GM12878 (cell line): ENCODE measurements at regions not wholly inside any gene's neighbourhood (a gene's known extent, or its start where the extent isn't known, plus 50 kb on each side); places are given as distances from the start of the nearest gene placed in this dataset.

ENCODE experiments used
- ATAC-seq: fragments of 200-7000 bp; cut with Tn5 transposase; 3 replicates; pipeline ENCODE4 v1.9.1; 2020; ENCODE audit warnings: mild to moderate bottlenecking, moderate library complexity
- BruUV-seq: library from RNA; stranded (reverse); fragments of 400-500 nt; replicated peaks from 2 replicates; lab custom pipeline; 2021; lab: Mats Ljungman, UMichigan
- CTCF ChIA-PET: fragments of 300-600 bp; sonication (Branson Sonifier 250); formaldehyde crosslinking; extraction: SDS; loops from one replicate; lab custom pipeline; 2021; ENCODE audit warnings: inconsistent platforms; lab: Yijun Ruan, JAX
- POLR2A ChIA-PET: fragments of 350-600 bp; formaldehyde crosslinking; extraction: SDS; loops from one replicate; lab custom pipeline; 2021; ENCODE audit warnings: inconsistent platforms; lab: Charles Lee
- RAD21 ChIA-PET: fragments of 300-600 bp; sonication (Branson Sonifier 250); formaldehyde crosslinking; loops from one replicate; lab custom pipeline; 2023; ENCODE audit warnings: antibody characterized with exemption; ENCODE audit not compliant: unreplicated experiment; lab: Charles Lee
- SMC1A ChIA-PET: fragments of 300-600 bp; sonication (Branson Sonifier 250); formaldehyde crosslinking; loops from one replicate; lab custom pipeline; 2023; ENCODE audit not compliant: unreplicated experiment, uncharacterized antibody; lab: Charles Lee
- DNase-seq: peaks from one replicate; pipeline ENCODE4 v3.0.0-alpha.2; 2011; ENCODE audit warnings: low read depth, low spot score
- FAIRE-seq: peaks from 3 replicates; lab custom pipeline; 2011; peaks lifted over from hg19 to GRCh38; lab: Jason Lieb, UNC
- H2AFZ ChIP-seq: 2 replicates; pipeline ENCODE4 v1.6.0; 2011; ENCODE audit warnings: low read depth, low read length, control low read depth; ENCODE audit not compliant: control insufficient read depth
- H3K27ac ChIP-seq: 2 replicates; pipeline ENCODE4 v1.5.1; 2011; ENCODE audit warnings: control low read depth; ENCODE audit not compliant: control insufficient read depth, insufficient read depth
- H3K27me3 ChIP-seq, 2 experiments: replicated peaks in 1 of 2; 2 replicates each; pipeline versions ENCODE4 v1.6.0 to v1.6.1; 2011; ENCODE audit warnings: low read length in 1 of 2; ENCODE audit not compliant: control insufficient read depth in 2 of 2, insufficient read depth in 2 of 2
- H3K36me3 ChIP-seq, 2 experiments: 2 replicates each; pipeline ENCODE4 v1.5.1; 2011; ENCODE audit warnings: low read length in 1 of 2; ENCODE audit not compliant: control insufficient read depth in 2 of 2, insufficient read depth in 2 of 2
- H3K4me1 ChIP-seq: 2 replicates; pipeline ENCODE4 v1.6.1; 2011; ENCODE audit warnings: mild to moderate bottlenecking, low read length, moderate library complexity, mixed read lengths; ENCODE audit not compliant: control insufficient read depth, insufficient read depth
- H3K4me2 ChIP-seq: 2 replicates; pipeline ENCODE4 v1.6.0; 2011; ENCODE audit warnings: control low read depth; ENCODE audit not compliant: control insufficient read depth, insufficient read depth
- H3K4me3 ChIP-seq: fragments of 200-600 bp; sonication (generic); 2 replicates; pipeline ENCODE4 v1.5.1; 2016
- H3K79me2 ChIP-seq: 2 replicates; pipeline ENCODE4 v1.6.0; 2011; ENCODE audit warnings: low read length; ENCODE audit not compliant: control insufficient read depth, insufficient read depth
- H3K9ac ChIP-seq: 2 replicates; pipeline ENCODE4 v1.8.0; 2011; ENCODE audit warnings: low read length, control low read depth, mixed read lengths; ENCODE audit not compliant: control insufficient read depth, insufficient read depth
- H3K9me3 ChIP-seq: replicated peaks from 3 replicates; pipeline ENCODE4 v1.5.1; 2011; ENCODE audit warnings: mild to moderate bottlenecking, low read length; ENCODE audit not compliant: control insufficient read depth, insufficient read depth
- H4K20me1 ChIP-seq: 2 replicates; pipeline ENCODE4 v1.6.0; 2011; ENCODE audit not compliant: control insufficient read depth, insufficient read depth
- ASH2L ChIP-seq: fragments of 300-600, 200-600 bp; sonication (generic); IDR thresholded peaks from 2 replicates; pipeline ENCODE4 v1.6.1; 2017; ENCODE audit warnings: low read depth, mild to moderate bottlenecking, borderline replicate concordance
- BCL11A ChIP-seq: IDR thresholded peaks from 2 replicates; pipeline ENCODE4 v1.6.1; 2011; ENCODE audit warnings: low read depth, low read length
- CEBPZ ChIP-seq: fragments of 150-350 bp; IDR thresholded peaks from 2 replicates; pipeline ENCODE4 v1.6.1; 2016; ENCODE audit warnings: low read depth, low read length
- FOXM1 ChIP-seq: IDR thresholded peaks from 2 replicates; pipeline ENCODE4 v1.6.1; 2012; ENCODE audit warnings: low read depth, mild to moderate bottlenecking, inconsistent platforms, low read length, moderate library complexity
- GABPA ChIP-seq: IDR thresholded peaks from 2 replicates; pipeline ENCODE4 v1.6.1; 2014; ENCODE audit warnings: antibody characterized with exemption, low read depth, mild to moderate bottlenecking, inconsistent platforms
- IKZF2 ChIP-seq, 2 experiments: fragments of 450-650 bp; IDR thresholded peaks; 2 replicates each; pipeline ENCODE4 v1.6.1; 2017; ENCODE audit warnings: mild to moderate bottlenecking in 2 of 2, moderate library complexity in 2 of 2
- JUNB ChIP-seq: IDR thresholded peaks from 2 replicates; pipeline ENCODE4 v1.6.1; 2016; ENCODE audit warnings: antibody characterized with exemption, mild to moderate bottlenecking
- MXI1 ChIP-seq: fragments of 150-350 bp; IDR thresholded peaks from 2 replicates; pipeline ENCODE4 v1.6.1; 2011; ENCODE audit warnings: low read depth, mild to moderate bottlenecking, inconsistent platforms, low read length, improper control_type of control experiment
- NR2C2 ChIP-seq: IDR thresholded peaks from 2 replicates; pipeline ENCODE4 v1.6.1; 2011; ENCODE audit warnings: borderline replicate concordance, low read depth; ENCODE audit not compliant: control insufficient read depth, insufficient read length
- PML ChIP-seq: IDR thresholded peaks from 2 replicates; pipeline ENCODE4 v1.6.1; 2012; ENCODE audit warnings: low read length, inconsistent platforms
- SIX5 ChIP-seq: IDR thresholded peaks from 2 replicates; pipeline ENCODE4 v1.6.1; 2011; ENCODE audit warnings: mild to moderate bottlenecking, low read depth, low read length, moderate library complexity; ENCODE audit not compliant: severe bottlenecking
- SP1 ChIP-seq: IDR thresholded peaks from one replicate; pipeline ENCODE4 v1.6.1; 2011; ENCODE audit warnings: low read depth, low read length
- STAT1 ChIP-seq: fragments of 450-650 bp; conservative IDR thresholded peaks from 2 replicates; pipeline ENCODE4 v1.6.1; 2014; ENCODE audit warnings: antibody characterized with exemption, mild to moderate bottlenecking
- WGBS: methylation state at CpG from one replicate; pipeline ENCODE4 v1.1.6; 2016; ENCODE audit warnings: low lambda C conversion rate; ENCODE audit not compliant: insufficient replicate concordance, insufficient coverage; ENCODE audit errors: missing lambda C conversion rate; 5-methylcytosine and 5-hydroxymethylcytosine counted together
- in situ Hi-C: fragments of 300-500 bp; cut with MboI; formaldehyde crosslinking; loops from 9 replicates; pipeline ENCODE4 v1.14.3; 2018; ENCODE audit warnings: mixed read lengths
- intact Hi-C: fragments of 100-400 bp; cut with micrococcal nuclease; formaldehyde crosslinking; loops from one replicate; pipeline ENCODE4 v1.14.2; 2022; ENCODE audit not compliant: unreplicated experiment

GRCh38 chr11:20293992-20294391, 69.5 kb upstream of the HTATIP2 start:
- no peak for ATAC-seq
- no TSS peak for BruUV-seq
- SMC1A ChIA-PET: no interaction called here

More at GRCh38 chr11:20293992-20294391, 69.5 kb upstream of the HTATIP2 start:
- Histone ChIP-seq H4K20me1 (no peaks in the 10 kb centered on the region), H3K9me3 (no peaks in the 10 kb centered on the region), H3K36me3 (no peaks in the 10 kb centered on the region), H3K27me3 (0 out of 4 replicates have a peak, but pooled peaks cover 0 to 3% of the 10 kb centered on the region in 2 experiments), H3K4me3 (no peak overlapping the region)
- in situ Hi-C loops: no loop called here
- TF ChIP-seq ASH2L (no peak), PML (no peak), BCL11A (no peak), NR2C2 (no peak), MXI1 (no peak), STAT1 (no peak), IKZF2 (IDR thresholded peaks at IDR 0.05) (no peak), FOXM1 (no peak), GABPA (no peak), JUNB (no peak), SP1 (no peak), CEBPZ (no peak), SIX5 (no peak)
- TF ChIP-seq, all 136 proteins: peak for 0
- no peak for FAIRE-seq
- Histone ChIP-seq H2AFZ (no peak overlapping the region), H3K4me2 (no peak overlapping the region), H3K79me2 (no peaks in the 10 kb centered on the region), H3K9ac (no peak overlapping the region), H3K4me1 (no peaks in the 10 kb centered on the region), H3K27ac (no peak overlapping the region)
- WGBS: 93% methylated on average over 4 of the region's 4 CpGs
- intact Hi-C loops: no loop called here
- CTCF ChIA-PET: no interaction called here
- DNase-seq: no peak
- RAD21 ChIA-PET: no interaction called here
- POLR2A ChIA-PET: no interaction called here
